Activated T-cell treated with anti-CD3 and anti-CD28 coated beads, Interleukin-2, amount 50 U/mL, for 4 hours (primary cell): ENCODE measurements at regions not wholly inside any gene's neighbourhood (a gene's known extent, or its start where the extent isn't known, plus 50 kb on each side); places are given as distances from the start of the nearest gene placed in this dataset.

ENCODE experiments used
- ATAC-seq, 2 donors: fragments of 200-7000 bp; cut with Tn5 transposase; one replicate each; pipeline ENCODE4 v1.10.0; 2021
- DNase-seq: peaks from one replicate; pipeline ENCODE4 v3.0.0-alpha.2; 2020
- H3K27me3 Mint-ChIP-seq: one replicate; pipeline ENCODE4 v1.8.0; 2021; ENCODE audit warnings: low read depth, mixed read lengths
- H3K36me3 Mint-ChIP-seq: one replicate; pipeline ENCODE4 v1.8.0; 2022; ENCODE audit warnings: mixed read lengths; ENCODE audit not compliant: insufficient read depth
- H3K4me1 Mint-ChIP-seq: one replicate; pipeline ENCODE4 v1.8.0; 2021; ENCODE audit warnings: low read depth, mixed read lengths
- H3K4me3 Mint-ChIP-seq: one replicate; pipeline ENCODE4 v1.8.0; 2021; ENCODE audit warnings: mild to moderate bottlenecking, moderate library complexity, mixed read lengths
- H3K9me3 Mint-ChIP-seq: one replicate; pipeline ENCODE4 v1.8.0; 2021; ENCODE audit warnings: mixed read lengths

GRCh38 chr20:60147004-60147403 lies 188.8 kb downstream of the CDH26 start:
- Mint-ChIP-seq H3K27me3 (no peaks in the 10 kb centered on the region), H3K9me3 (no peaks in the 10 kb centered on the region), H3K36me3 (no peaks in the 10 kb centered on the region), H3K4me1 (no peaks in the 10 kb centered on the region), H3K4me3 (no peak overlapping the region)
- DNase-seq: no peak
- ATAC-seq: no peak

- DNase-seq (no peak), ATAC-seq (no peak)
- no peaks in the 10 kb centered on the region for H3K27me3 Mint-ChIP-seq
- no peaks in the 10 kb centered on the region for H3K36me3 Mint-ChIP-seq
- H3K4me1 Mint-ChIP-seq: no peaks in the 10 kb centered on the region
- no peaks in the 10 kb centered on the region for H3K9me3 Mint-ChIP-seq
- no peak overlapping the region for H3K4me3 Mint-ChIP-seq
These were observed 190.7 kb downstream of the CDH26 start for GRCh38 chr20:60148885-60149284.

GRCh38 chr20:60152792-60153191 lies 194.6 kb downstream of the CDH26 start:
- Mint-ChIP-seq H3K4me1 (no peaks in the 10 kb centered on the region), H3K9me3 (no peaks in the 10 kb centered on the region), H3K27me3 (no peaks in the 10 kb centered on the region), H3K36me3 (no peaks in the 10 kb centered on the region), H3K4me3 (no peak overlapping the region)
- ATAC-seq (no peak), DNase-seq (no peak)

- no peak for ATAC-seq
- H3K9me3 Mint-ChIP-seq: peaks cover 7% of the 10 kb centered on the region
- H3K27me3 Mint-ChIP-seq: peaks cover 8% of the 10 kb centered on the region
- H3K4me3 Mint-ChIP-seq: no peak overlapping the region
- no peak for DNase-seq
- H3K36me3 Mint-ChIP-seq: peaks cover 2% of the 10 kb centered on the region
- no peaks in the 10 kb centered on the region for H3K4me1 Mint-ChIP-seq
These were observed 202.4 kb downstream of the CDH26 start for GRCh38 chr20:60160451-60161145.

GRCh38 chr20:60167812-60168211 lies 209.6 kb downstream of the CDH26 start:
- Mint-ChIP-seq H3K27me3 (peaks cover 2% of the 10 kb centered on the region), H3K36me3 (no peaks in the 10 kb centered on the region)
- DNase-seq: no peak

GRCh38 chr20:60168963-60169362 lies 210.7 kb downstream of the CDH26 start:
- Mint-ChIP-seq H3K27me3 (peaks cover 2% of the 10 kb centered on the region), H3K9me3 (no peaks in the 10 kb centered on the region), H3K36me3 (no peaks in the 10 kb centered on the region), H3K4me3 (no peak overlapping the region), H3K4me1 (no peaks in the 10 kb centered on the region)
- DNase-seq: no peak
- ATAC-seq: no peak

More at GRCh38 chr20:60167812-60168211, 209.6 kb downstream of the CDH26 start:
- Mint-ChIP-seq H3K4me3 (no peak overlapping the region), H3K4me1 (no peaks in the 10 kb centered on the region), H3K9me3 (no peaks in the 10 kb centered on the region)
- ATAC-seq: no peak

- Mint-ChIP-seq H3K36me3 (no peaks in the 10 kb centered on the region), H3K9me3 (no peaks in the 10 kb centered on the region), H3K4me3 (no peak overlapping the region), H3K4me1 (no peaks in the 10 kb centered on the region), H3K27me3 (peaks cover 2% of the 10 kb centered on the region)
- ATAC-seq: no peak
- no peak for DNase-seq
These were observed 211.9 kb downstream of the CDH26 start for GRCh38 chr20:60170116-60170515.

- Mint-ChIP-seq H3K36me3 (no peaks in the 10 kb centered on the region), H3K4me1 (no peaks in the 10 kb centered on the region), H3K27me3 (peaks cover 2% of the 10 kb centered on the region), H3K4me3 (no peak overlapping the region), H3K9me3 (no peaks in the 10 kb centered on the region)
- ATAC-seq (no peak), DNase-seq (no peak)
These were observed 213.1 kb downstream of the CDH26 start for GRCh38 chr20:60171313-60171712.

GRCh38 chr20:60171738-60172137 lies 213.5 kb downstream of the CDH26 start:
- DNase-seq (no peak), ATAC-seq (no peak)
- Mint-ChIP-seq H3K4me3 (no peak overlapping the region), H3K36me3 (no peaks in the 10 kb centered on the region), H3K9me3 (no peaks in the 10 kb centered on the region), H3K27me3 (peaks cover 2% of the 10 kb centered on the region), H3K4me1 (no peaks in the 10 kb centered on the region)

- peaks cover 4% of the 10 kb centered on the region for H3K27me3 Mint-ChIP-seq
These were observed 214.2 kb downstream of the CDH26 start for GRCh38 chr20:60172346-60172984.

GRCh38 chr20:60177080-60177479 lies 218.9 kb downstream of the CDH26 start:
- Mint-ChIP-seq H3K4me3 (no peak overlapping the region), H3K4me1 (no peaks in the 10 kb centered on the region), H3K36me3 (no peaks in the 10 kb centered on the region), H3K27me3 (peaks cover 7% of the 10 kb centered on the region), H3K9me3 (no peaks in the 10 kb centered on the region)
- ATAC-seq: no peak
- no peak for DNase-seq

More at GRCh38 chr20:60172346-60172984, 214.2 kb downstream of the CDH26 start:
- Mint-ChIP-seq H3K9me3 (no peaks in the 10 kb centered on the region), H3K4me1 (no peaks in the 10 kb centered on the region), H3K4me3 (no peak overlapping the region), H3K36me3 (no peaks in the 10 kb centered on the region)
- no peak for ATAC-seq
- no peak for DNase-seq

GRCh38 chr20:60180986-60181385 lies 222.8 kb downstream of the CDH26 start:
- H3K4me1 Mint-ChIP-seq: no peaks in the 10 kb centered on the region
- H3K36me3 Mint-ChIP-seq: no peaks in the 10 kb centered on the region
- peaks cover 5% of the 10 kb centered on the region for H3K27me3 Mint-ChIP-seq
- no peak for DNase-seq
- ATAC-seq: no peak
- H3K4me3 Mint-ChIP-seq: no peak overlapping the region
- H3K9me3 Mint-ChIP-seq: no peaks in the 10 kb centered on the region

GRCh38 chr20:60186412-60186811 lies 228.2 kb downstream of the CDH26 start:
- DNase-seq (no peak), ATAC-seq (no peak)
- no peaks in the 10 kb centered on the region for H3K36me3 Mint-ChIP-seq
- H3K27me3 Mint-ChIP-seq: peaks cover 3% of the 10 kb centered on the region
- no peaks in the 10 kb centered on the region for H3K4me1 Mint-ChIP-seq
- H3K4me3 Mint-ChIP-seq: no peak overlapping the region
- H3K9me3 Mint-ChIP-seq: no peaks in the 10 kb centered on the region

- peaks cover 3% of the 10 kb centered on the region for H3K27me3 Mint-ChIP-seq
- no peaks in the 10 kb centered on the region for H3K4me1 Mint-ChIP-seq
- H3K9me3 Mint-ChIP-seq: no peaks in the 10 kb centered on the region
- H3K36me3 Mint-ChIP-seq: no peaks in the 10 kb centered on the region
- DNase-seq: no peak
- no peak for ATAC-seq
- H3K4me3 Mint-ChIP-seq: no peak overlapping the region
These were observed 229.5 kb downstream of the CDH26 start for GRCh38 chr20:60187683-60188082.

GRCh38 chr20:60191014-60191413 lies 232.8 kb downstream of the CDH26 start:
- DNase-seq (no peak), ATAC-seq (no peak)
- Mint-ChIP-seq H3K27me3 (peaks cover 3% of the 10 kb centered on the region), H3K36me3 (no peaks in the 10 kb centered on the region), H3K4me1 (no peaks in the 10 kb centered on the region), H3K9me3 (no peaks in the 10 kb centered on the region), H3K4me3 (no peak overlapping the region)
